Lower leg skin (tissue), 4 donors: ENCODE measurements at regions not wholly inside any gene's neighbourhood (a gene's known extent, or its start where the extent isn't known, plus 50 kb on each side); places are given as distances from the start of the nearest gene placed in this dataset.
"Not testable (repeated sequence)": the region's sequence is repeated elsewhere in the genome, so short reads cannot be mapped to it uniquely, and the experiment has no call there.

Source experiments
- DNase-seq, 2 donors: peaks; one replicate each; pipeline ENCODE4 v3.0.0-alpha.2; 2019; ENCODE audit warnings: low spot score in 2 of 2
- H3K4me3 ChIP-seq: fragments of 200-600 bp; sonication (generic); 2 replicates; pipeline ENCODE4 v1.5.1; 2017; ENCODE audit warnings: mild to moderate bottlenecking, low read depth; ENCODE audit not compliant: poor library complexity, severe bottlenecking
- POLR2A ChIP-seq, 2 donors: fragments of 450-650 bp; IDR thresholded peaks; one replicate each; pipeline ENCODE4 v1.6.1; 2016 to 2017; ENCODE audit warnings: antibody characterized with exemption in 2 of 2, mild to moderate bottlenecking in 1 of 2, moderate library complexity in 1 of 2
- WGBS, 2 donors: methylation state at CpG; one replicate each; pipeline ENCODE4 v1.1.5; 2018; 5-methylcytosine and 5-hydroxymethylcytosine counted together
- intact Hi-C: fragments of 100-400 bp; cut with DNase I; formaldehyde crosslinking; loops from one replicate; pipeline ENCODE4 v1.15.0; 2023; ENCODE audit warnings: low total_unique reads
- TF ChIP-seq, protein P1 (sequence below), 3 donors: fragments of 450-650 bp; IDR thresholded peaks; one replicate each; pipeline ENCODE4 v1.5.1; 2016; ENCODE audit warnings: antibody characterized with exemption in 3 of 3, mild to moderate bottlenecking in 3 of 3, moderate library complexity in 2 of 3

DNA sequence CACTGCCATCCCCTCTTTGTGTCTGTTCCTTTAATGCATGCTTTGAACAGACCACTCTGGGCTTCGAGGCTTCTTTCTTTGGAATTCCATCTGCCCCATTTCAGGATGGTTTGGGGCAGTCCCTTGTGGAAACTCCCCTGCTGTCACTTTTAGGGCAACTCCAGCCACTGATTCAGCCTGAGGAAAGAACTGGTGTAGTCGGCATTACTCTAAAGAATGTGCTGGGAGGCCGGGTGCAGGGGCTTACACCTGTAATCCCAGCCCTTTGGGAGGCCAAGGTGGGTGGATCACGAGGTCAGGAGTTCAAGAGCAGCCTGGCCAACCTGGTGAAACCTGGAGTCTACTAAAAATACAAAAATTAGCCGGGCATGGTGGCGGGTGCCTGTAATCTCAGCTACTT lies 358.1 kb upstream of the NUPR2 start:
- 55 to 56% methylated on average over 5 to 6 of the region's 6 CpGs for WGBS, 2 donors
- TF ChIP-seq, protein P1, sequence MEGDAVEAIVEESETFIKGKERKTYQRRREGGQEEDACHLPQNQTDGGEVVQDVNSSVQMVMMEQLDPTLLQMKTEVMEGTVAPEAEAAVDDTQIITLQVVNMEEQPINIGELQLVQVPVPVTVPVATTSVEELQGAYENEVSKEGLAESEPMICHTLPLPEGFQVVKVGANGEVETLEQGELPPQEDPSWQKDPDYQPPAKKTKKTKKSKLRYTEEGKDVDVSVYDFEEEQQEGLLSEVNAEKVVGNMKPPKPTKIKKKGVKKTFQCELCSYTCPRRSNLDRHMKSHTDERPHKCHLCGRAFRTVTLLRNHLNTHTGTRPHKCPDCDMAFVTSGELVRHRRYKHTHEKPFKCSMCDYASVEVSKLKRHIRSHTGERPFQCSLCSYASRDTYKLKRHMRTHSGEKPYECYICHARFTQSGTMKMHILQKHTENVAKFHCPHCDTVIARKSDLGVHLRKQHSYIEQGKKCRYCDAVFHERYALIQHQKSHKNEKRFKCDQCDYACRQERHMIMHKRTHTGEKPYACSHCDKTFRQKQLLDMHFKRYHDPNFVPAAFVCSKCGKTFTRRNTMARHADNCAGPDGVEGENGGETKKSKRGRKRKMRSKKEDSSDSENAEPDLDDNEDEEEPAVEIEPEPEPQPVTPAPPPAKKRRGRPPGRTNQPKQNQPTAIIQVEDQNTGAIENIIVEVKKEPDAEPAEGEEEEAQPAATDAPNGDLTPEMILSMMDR (IDR thresholded peaks at IDR 0.05), result no peak
- no peak for TF ChIP-seq POLR2A (IDR thresholded peaks at IDR 0.05)
- DNase-seq, result peak in 1 of 2 donors; percentile 67
- intact Hi-C loops, result no loop called here
- H3K4me3 ChIP-seq, result no peak overlapping the region

DNA sequence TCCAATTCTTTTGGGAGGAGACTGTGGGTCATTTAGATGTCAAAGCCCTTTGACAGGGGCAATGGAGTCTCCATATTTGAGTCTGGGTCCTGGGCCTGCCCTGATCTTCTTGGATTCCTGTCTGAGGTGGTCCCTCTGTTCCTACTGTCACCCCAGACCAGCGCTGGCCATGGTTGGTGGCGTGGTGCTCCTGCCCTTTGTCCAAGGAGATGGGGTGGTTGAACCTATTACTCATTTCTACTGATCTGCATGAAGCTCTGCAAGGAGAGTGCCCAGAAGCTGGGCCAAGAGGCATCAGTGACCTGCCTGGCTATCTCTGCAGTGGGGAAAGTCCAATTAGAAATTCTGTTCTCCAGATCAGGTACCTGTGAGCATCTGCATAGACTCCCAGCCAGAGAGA lies 355.6 kb upstream of the NUPR2 start:
- H3K4me3 ChIP-seq, result no peak overlapping the region
- 39 to 48% methylated on average over 2 of the region's 2 CpGs for whole genome bisulfite sequencing, 2 donors
- TF ChIP-seq, protein P1 (IDR thresholded peaks at IDR 0.05), result no peak
- TF ChIP-seq POLR2A (IDR thresholded peaks at IDR 0.05), result no peak
- DNase-seq, result peak in 1 of 2 donors; percentile 60
- intact Hi-C loops, result no loop called here

DNA sequence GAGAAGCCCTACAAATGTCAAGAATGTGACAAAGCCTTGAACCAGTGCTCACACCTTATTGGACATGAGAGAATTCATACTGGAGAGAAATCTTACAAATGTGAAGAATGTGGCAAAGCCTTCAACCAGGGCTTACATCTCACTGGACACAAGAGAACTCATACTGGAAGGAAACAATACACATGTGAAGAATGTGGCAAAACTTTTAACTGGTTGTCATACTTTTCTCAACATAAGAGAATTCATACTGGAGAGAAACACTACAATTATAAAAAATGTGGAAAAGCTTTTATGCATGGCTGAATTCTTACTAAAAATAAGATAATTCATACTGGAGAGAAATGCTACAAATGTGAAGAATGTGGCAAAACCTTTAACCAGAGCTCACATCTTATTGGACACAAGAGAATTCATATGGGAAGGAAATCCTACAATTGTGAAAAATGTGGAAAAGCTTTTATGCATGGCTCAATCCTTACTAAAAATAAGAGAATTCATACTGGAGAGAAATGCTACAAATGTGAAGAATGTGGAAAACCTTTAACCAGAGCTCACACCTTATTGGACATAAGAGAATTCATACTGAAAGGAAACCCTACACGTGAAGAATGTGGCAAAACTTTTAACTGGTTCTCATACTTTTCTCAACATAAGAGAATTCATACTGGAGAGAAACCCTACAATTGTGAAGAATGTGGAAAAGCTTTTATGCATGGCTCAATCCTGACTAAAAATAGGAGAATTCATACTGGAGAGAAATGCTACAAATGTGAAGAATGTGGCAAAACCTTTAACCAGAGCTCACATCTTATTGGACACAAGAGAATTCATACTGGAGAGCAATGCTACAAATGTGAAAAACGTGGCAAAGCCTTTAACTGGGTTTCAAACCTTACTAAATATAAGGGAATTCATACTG lies 350.6 kb upstream of the NUPR2 start:
- DNase-seq, H3K4me3 ChIP-seq, intact Hi-C loops: not testable (repeated sequence)
- WGBS, 2 donors, result 10 to 12% methylated on average over 2 of the region's 2 CpGs

DNA sequence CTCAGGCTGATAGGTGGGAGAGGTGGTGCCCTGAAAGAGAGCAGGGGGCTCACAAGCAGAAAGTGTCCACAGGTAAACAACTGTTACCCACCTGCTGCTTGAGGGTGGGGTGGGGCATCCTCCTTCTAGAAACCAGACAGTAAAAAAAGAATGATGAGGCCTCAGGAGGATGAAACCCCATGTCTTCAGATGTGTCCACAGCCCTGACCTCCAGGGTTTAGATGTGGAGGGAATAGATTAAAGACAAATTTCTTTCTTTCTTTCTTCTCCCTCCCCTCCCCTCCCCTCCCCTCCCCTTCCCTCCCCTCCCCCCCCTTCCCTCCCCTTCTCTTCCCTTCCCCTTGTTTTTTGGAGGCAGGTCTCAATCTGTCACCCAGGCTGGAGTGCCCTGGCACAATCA lies 333.5 kb upstream of the NUPR2 start:
- no peak for DNase-seq
- intact Hi-C loops, result no loop called here
- no peak overlapping the region for H3K4me3 ChIP-seq
- TF ChIP-seq POLR2A (IDR thresholded peaks at IDR 0.05), result no peak
- TF ChIP-seq, protein P1 (IDR thresholded peaks at IDR 0.05), result no peak

DNA sequence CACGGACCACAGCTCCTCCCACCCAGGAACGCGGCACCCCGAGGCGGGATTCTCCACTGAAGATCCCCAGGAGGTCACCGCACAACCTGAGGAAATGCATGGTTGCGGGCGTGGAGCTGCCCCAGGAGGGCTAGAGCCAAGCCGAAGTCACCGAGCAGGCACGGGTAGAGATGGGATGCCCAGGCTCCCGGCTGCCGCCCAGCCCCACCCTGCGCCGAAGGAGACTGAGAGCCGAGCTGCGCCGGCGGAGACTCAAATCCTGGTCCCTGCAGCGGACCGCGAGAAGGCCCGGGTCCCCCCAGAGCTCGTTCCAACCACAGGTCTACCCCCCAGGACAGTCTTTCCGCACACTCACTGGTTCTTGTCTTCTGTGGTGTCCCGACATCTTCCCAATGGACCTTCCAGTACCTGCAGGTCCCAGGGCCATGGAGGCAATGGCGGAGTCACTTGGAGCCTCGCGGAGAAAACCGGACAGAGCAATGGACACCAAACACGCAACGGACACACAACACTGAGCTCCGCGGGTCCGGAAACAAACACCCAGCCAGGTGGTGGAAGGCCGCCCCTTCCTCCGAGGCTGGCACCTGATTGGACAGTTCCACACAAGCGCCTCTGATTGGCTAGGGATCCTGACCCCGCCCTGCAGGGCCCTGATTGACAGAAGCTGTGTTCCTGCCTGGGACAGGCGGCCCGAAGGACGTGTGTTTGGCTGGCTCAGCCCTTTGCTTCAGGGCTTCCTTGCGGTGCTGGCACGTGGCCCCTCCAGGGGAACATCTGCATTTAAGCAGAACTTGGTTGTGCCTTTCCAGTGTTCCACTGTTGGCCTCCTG lies 331.9 kb upstream of the NUPR2 start:
- no peak for DNase-seq
- WGBS, 2 donors, result 20 to 39% methylated on average over 42 to 44 of the region's 44 CpGs
- no peak overlapping the region for H3K4me3 ChIP-seq
- TF ChIP-seq, protein P1 (IDR thresholded peaks at IDR 0.05), result no peak
- TF ChIP-seq POLR2A (IDR thresholded peaks at IDR 0.05), result no peak
- intact Hi-C loops, result no loop called here

DNA sequence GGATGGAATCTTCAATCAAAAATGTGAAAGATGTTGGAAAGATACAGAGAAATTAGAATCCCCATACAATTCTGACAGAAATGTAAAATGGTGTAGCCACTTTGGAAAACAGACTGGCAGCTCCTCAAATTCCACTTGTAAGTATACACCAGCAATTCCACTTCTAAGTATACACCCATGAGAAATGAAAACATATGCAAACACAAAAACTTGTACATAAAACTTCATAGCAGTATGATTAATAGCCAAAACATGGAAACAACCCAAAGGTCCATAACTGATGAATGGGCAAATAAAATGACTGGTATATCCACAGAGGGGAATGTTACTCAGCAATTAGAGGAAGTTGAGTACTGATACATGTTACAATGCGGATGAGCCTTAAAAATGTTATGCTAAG lies 304.3 kb upstream of the NUPR2 start:
- DNase-seq, H3K4me3 ChIP-seq, intact Hi-C loops: not testable (repeated sequence)
- 82 to 97% methylated on average over 1 of the region's 1 CpG for WGBS, 2 donors
